RWPE1 (cell line): ENCODE measurements at regions not wholly inside any gene's neighbourhood (a gene's known extent, or its start where the extent isn't known, plus 50 kb on each side); places are given as distances from the start of the nearest gene placed in this dataset.
"Not testable (repeated sequence)": the region's sequence is repeated elsewhere in the genome, so short reads cannot be mapped to it uniquely, and the experiment has no call there.

Experiments
- CTCF ChIA-PET: fragments of 350-600 bp; sonication (Branson Sonifier 250); formaldehyde crosslinking; extraction: SDS; loops from one replicate; lab custom pipeline; 2021; lab: Yijun Ruan, JAX
- POLR2A ChIA-PET: fragments of 400-600 bp; formaldehyde crosslinking; extraction: SDS; loops from one replicate; lab custom pipeline; 2020; ENCODE audit warnings: antibody characterized with exemption; ENCODE audit not compliant: low non-redundant PET; lab: Yijun Ruan, JAX
- DNase-seq: peaks from one replicate; pipeline ENCODE4 v3.0.0; 2012; ENCODE audit warnings: low spot score
- H3K27ac ChIP-seq: fragments of 450-650 bp; 2 replicates; pipeline ENCODE4 v1.5.1; 2017
- CTCF ChIP-seq: fragments of 450-650 bp; conservative IDR thresholded peaks from 2 replicates; pipeline ENCODE4 v1.5.1; 2017; ENCODE audit warnings: low read depth, mild to moderate bottlenecking

GRCh38 chr17:71779482-71779881, 341.3 kb upstream of the SOX9 start:
- H3K27ac ChIP-seq: no peak overlapping the region
- no peak for DNase-seq
- ChIA-PET CTCF (interaction anchor here (0.6 kb wide), 1 partner anchor 1013 kb away, joined by 4 read pairs; no protein-coding TSS in a partner anchor), POLR2A (no interaction called here)
- TF ChIP-seq CTCF: no peak

GRCh38 chr17:71780596-71780995, 340.2 kb upstream of the SOX9 start:
- ChIA-PET POLR2A (no interaction called here), CTCF (interaction anchor here (0.7 kb wide), 1 partner anchor 22 kb away, joined by 7 read pairs; no protein-coding TSS in a partner anchor)
- DNase-seq: no peak
- no peak overlapping the region for H3K27ac ChIP-seq
- TF ChIP-seq CTCF: no peak

- POLR2A ChIA-PET: not testable (repeated sequence)
Measured at GRCh38 chr17:71782021-71782420, 338.8 kb upstream of the SOX9 start.

GRCh38 chr17:71790791-71791190, 330.0 kb upstream of the SOX9 start:
- no peak for TF ChIP-seq CTCF
- peak; percentile 59 for DNase-seq
- no peak overlapping the region for H3K27ac ChIP-seq
- ChIA-PET POLR2A (no interaction called here), CTCF (no interaction called here)

More at GRCh38 chr17:71782021-71782420, 338.8 kb upstream of the SOX9 start:
- DNase-seq, CTCF ChIA-PET, H3K27ac ChIP-seq: not testable (repeated sequence)

GRCh38 chr17:71791311-71791710, 329.5 kb upstream of the SOX9 start:
- TF ChIP-seq CTCF: no peak
- DNase-seq: no peak
- H3K27ac ChIP-seq: no peak overlapping the region
- ChIA-PET CTCF (no interaction called here), POLR2A (no interaction called here)

- POLR2A ChIA-PET: no interaction called here
- no peak overlapping the region; the same call in 1 of the 2 replicates for H3K27ac ChIP-seq
- DNase-seq: peak; percentile 78
- CTCF ChIA-PET: interaction anchor here (1.0 kb wide), 1 partner anchor 24 kb away, joined by 3 read pairs; no protein-coding TSS in a partner anchor
- no peak for TF ChIP-seq CTCF
Measured at GRCh38 chr17:71792966-71793365, 327.9 kb upstream of the SOX9 start.

- H3K27ac ChIP-seq: no peak overlapping the region
Measured at GRCh38 chr17:71793518-71793917, 327.3 kb upstream of the SOX9 start.

More at GRCh38 chr17:71793518-71793917, 327.3 kb upstream of the SOX9 start:
- no peak for DNase-seq
- no peak for TF ChIP-seq CTCF
- ChIA-PET POLR2A (no interaction called here), CTCF (interaction anchor here (0.5 to 1.0 kb wide), 2 partner anchors 25 to 256 kb away, joined by 3 read pairs; no protein-coding TSS in a partner anchor)
